AG04450 (cell line): ENCODE measurements at regions not wholly inside any gene's neighbourhood (a gene's known extent, or its start where the extent isn't known, plus 50 kb on each side); places are given as distances from the start of the nearest gene placed in this dataset.

Source experiments
- CTCF ChIA-PET: fragments of 300-600, 350-600 bp; formaldehyde crosslinking; extraction: SDS; loops from one replicate; lab custom pipeline; 2022; ENCODE audit warnings: antibody characterized with exemption, inconsistent platforms; lab: Charles Lee
- POLR2A ChIA-PET: fragments of 350-600 bp; formaldehyde crosslinking; extraction: SDS; loops from one replicate; lab custom pipeline; 2021; ENCODE audit warnings: antibody characterized with exemption, inconsistent platforms; lab: Yijun Ruan, JAX
- DNase-seq: peaks from one replicate; pipeline ENCODE4 v3.0.0-alpha.2; 2011; ENCODE audit warnings: low read depth, low spot score
- H3K27ac ChIP-seq: one replicate; pipeline ENCODE4 v1.5.1; 2012; ENCODE audit warnings: low read depth, low read length, control low read depth
- H3K27me3 ChIP-seq: one replicate; pipeline ENCODE4 v1.6.0; 2012; ENCODE audit warnings: low read length; ENCODE audit not compliant: control insufficient read depth, insufficient read depth
- H3K4me3 ChIP-seq: 2 replicates; pipeline ENCODE4 v1.5.1; 2011; ENCODE audit warnings: mild to moderate bottlenecking, low read depth, low read length, control low read depth
- H3K9me3 ChIP-seq: 2 replicates; pipeline ENCODE4 v1.5.1; 2012; ENCODE audit warnings: low read length; ENCODE audit not compliant: control insufficient read depth, insufficient read depth
- CTCF ChIP-seq: IDR thresholded peaks from 2 replicates; pipeline ENCODE4 v1.5.1; 2011; ENCODE audit warnings: low read depth, low read length, control low read depth, inconsistent platforms

DNA sequence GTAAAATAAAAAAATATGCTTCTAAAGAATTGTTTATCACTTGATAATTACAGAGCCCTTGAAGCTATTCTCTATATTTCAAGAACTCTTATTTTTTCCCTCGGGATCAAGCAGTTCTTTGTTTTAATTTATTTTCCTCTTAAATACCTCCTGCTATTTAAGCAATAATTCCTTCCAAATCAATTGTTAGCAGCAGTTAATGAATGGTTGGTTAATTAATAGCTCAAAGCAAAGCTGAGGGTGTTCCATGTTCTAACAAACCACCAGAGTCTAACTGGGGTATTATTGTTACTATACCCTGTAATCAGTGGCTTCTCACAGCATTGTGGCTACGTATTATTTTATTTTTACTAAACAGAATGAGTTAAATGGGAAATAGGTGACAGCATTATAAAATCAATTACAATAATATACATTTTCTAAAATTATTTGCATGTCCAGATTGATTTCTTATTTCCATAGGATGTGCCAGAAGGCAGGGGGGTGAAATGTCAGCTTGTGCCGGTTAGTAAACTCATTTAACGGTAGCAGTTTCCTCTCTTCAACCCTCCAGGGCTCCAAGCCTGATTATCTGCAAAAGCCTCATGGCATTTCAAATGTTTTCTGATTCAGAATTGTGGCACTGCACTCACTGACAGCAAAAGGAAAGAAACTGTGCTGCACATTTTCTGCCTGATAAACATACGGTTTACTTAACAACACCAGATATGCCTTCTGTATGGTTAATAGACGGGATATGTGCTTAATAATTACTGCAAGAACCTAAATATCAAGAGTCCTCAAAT is 286.9 kb upstream of the EMCN start:
- no peaks in the 10 kb centered on the region for H3K27me3 ChIP-seq
- no peak for DNase-seq
- no peak overlapping the region for H3K4me3 ChIP-seq
- POLR2A ChIA-PET, result no interaction called here
- no peaks in the 10 kb centered on the region for H3K9me3 ChIP-seq
- TF ChIP-seq CTCF, result no peak
- CTCF ChIA-PET, result no interaction called here
- no peak overlapping the region for H3K27ac ChIP-seq

DNA sequence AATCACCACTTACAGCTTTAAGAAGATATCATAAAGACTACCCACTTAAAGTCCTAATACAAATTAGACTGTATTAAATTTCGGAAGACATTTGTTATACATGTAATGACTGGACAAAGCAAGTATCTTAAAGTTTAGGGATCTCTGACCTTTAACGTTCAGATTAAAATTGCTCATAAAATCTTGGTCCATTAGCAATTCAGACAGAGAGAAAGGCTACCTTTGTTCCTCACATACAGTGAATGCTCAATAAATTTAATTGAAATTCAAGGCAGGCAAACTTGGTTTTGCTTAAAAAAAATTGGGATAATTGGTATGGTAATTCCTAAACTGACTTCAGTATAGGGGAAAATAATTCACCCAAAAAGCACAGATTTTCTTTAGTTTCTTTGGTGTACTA is 285.9 kb upstream of the EMCN start:
- H3K27ac ChIP-seq, result no peak overlapping the region
- H3K27me3 ChIP-seq, result no peaks in the 10 kb centered on the region
- H3K9me3 ChIP-seq, result no peaks in the 10 kb centered on the region
- CTCF ChIA-PET, result no interaction called here
- TF ChIP-seq CTCF, result no peak
- POLR2A ChIA-PET, result no interaction called here
- DNase-seq, result no peak
- no peak overlapping the region for H3K4me3 ChIP-seq

DNA sequence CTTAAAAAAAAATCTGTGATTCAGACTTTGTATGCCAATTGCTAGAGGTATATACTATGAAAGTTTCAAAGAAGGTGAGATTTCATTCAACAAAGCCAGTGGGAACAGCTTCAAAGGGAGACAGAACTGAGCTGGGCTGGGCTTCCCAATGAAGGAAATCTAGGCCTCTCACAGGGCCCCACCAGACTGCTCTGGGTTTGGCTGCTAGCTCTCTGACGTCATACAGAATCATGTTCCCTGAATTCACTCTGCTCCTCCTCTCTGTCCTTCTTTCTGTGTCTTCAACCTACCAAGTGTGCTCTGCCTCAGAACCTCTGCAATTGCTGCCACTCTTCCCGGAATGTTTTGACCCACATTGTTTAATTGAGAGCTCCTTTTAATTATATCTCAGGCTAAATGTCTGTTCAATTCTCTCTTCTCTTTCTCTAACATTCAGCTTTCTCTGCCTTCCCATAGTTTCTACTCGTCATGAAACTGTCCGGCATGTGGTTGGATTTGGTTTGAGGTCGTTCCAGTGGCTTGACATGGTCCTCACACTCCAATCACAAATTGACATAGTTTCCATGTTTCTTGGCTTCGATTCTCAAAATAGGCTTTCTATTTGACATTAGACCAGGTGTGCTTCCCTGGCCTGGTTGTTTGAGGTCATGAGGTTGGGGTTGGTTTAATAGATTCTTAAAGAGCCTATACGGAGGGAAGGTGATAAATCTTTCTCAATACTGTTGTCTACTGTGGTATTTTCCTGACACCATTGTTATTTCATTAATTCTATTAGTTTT is 282.1 kb upstream of the EMCN start:
- no peak overlapping the region for H3K4me3 ChIP-seq
- no peaks in the 10 kb centered on the region for H3K9me3 ChIP-seq
- no peaks in the 10 kb centered on the region for H3K27me3 ChIP-seq
- CTCF ChIA-PET, result no interaction called here
- no peak for TF ChIP-seq CTCF
- POLR2A ChIA-PET, result no interaction called here
- no peak overlapping the region for H3K27ac ChIP-seq
- no peak for DNase-seq

DNA sequence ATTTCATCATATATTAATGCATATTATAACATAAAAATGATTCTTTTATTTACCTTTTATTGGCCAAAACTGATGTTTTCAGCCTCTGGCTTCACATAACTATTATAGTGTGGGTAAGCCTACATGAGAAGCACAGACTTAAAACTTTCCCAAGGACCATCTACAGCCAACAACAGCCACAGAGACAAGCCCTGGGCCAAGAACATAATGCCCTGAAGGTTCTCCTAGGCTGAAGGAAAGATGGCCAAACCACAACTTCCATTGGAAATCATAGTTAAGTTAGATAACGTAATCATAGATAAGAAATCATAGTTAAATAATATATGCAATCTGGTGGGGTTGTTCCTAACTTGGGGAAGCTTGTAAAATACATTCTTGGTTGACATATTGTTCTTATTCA is 280.0 kb upstream of the EMCN start:
- no peaks in the 10 kb centered on the region for H3K27me3 ChIP-seq
- CTCF ChIA-PET, result no interaction called here
- H3K9me3 ChIP-seq, result no peaks in the 10 kb centered on the region
- H3K27ac ChIP-seq, result no peak overlapping the region
- POLR2A ChIA-PET, result no interaction called here
- TF ChIP-seq CTCF, result no peak
- H3K4me3 ChIP-seq, result no peak overlapping the region
- DNase-seq, result no peak

DNA sequence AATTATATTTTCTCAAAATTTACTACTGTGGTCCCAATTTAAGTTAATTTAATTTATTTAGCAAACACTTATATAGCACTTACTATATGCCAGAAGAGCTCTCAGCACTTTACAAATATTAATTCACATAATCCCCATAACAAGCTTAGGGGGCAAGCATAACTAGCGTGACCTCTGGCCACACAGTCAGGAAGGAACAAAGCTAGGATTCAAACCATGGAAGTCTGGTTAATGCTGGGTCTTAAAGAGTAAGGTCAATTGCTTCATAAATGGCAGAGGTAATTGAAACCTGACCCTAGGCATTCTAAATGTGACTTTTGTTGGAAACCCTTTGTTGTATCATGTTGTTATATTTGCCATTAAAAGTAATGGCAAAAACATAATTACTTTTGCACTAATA is 279.5 kb upstream of the EMCN start:
- Histone ChIP-seq H3K27me3 (no peaks in the 10 kb centered on the region), H3K27ac (no peak overlapping the region), H3K9me3 (no peaks in the 10 kb centered on the region), H3K4me3 (no peak overlapping the region)
- DNase-seq, result no peak
- TF ChIP-seq CTCF, result no peak
- CTCF ChIA-PET, result no interaction called here
- POLR2A ChIA-PET, result no interaction called here
